Ramos (cell line): ENCODE measurements at regions not wholly inside any gene's neighbourhood (a gene's known extent, or its start where the extent isn't known, plus 50 kb on each side); places are given as distances from the start of the nearest gene placed in this dataset.

ENCODE experiments used
- in situ Hi-C: fragments of 300-500 bp; cut with MboI; formaldehyde crosslinking; loops from one replicate; pipeline ENCODE4 v1.14.3; 2022; ENCODE audit warnings: low sequenced_read_pairs; ENCODE audit not compliant: unreplicated experiment

DNA sequence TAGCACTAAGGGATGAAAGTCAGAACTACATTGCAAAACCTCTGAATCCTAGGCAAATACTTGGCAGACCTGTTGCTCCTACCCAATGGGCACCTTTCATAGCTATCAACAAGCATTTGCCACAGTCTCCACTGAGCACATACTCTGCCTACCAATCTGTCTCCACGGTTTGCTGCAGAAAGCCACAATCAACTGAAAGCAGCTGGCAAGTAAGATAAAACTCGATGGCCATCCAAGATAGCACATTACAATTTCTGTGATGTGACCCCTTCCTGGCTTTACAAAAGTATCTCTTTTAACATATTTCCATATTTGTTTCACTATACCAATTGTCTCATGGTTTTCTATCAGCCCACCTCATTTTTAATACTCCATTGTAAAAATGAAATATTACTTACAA, 1060.5 kb upstream of the INTU start:
- in situ Hi-C loops = no loop called here

DNA sequence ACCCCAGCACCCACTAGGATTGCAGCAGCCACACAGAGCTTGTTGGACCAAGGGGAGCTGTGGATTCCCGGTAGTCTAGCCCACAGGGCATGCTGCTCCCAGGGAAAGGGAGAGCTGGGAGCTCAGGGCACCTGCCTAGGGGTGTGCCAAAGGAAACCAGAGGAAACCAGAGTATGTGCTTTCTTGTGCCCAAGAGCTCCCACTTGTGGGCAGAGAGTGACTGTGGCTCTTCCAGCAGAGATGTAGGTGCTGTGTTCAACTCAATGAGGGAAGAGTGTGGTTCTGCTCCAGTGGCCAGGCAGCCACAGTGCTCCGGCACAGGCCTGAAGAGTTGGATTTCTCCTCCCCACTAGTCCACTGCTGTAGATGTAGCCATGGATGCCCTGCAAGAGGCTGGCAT, 1050.0 kb upstream of the INTU start:
- in situ Hi-C loops = no loop called here

GRCh38 chr4:126583509-126583908, 1049.2 kb upstream of the INTU start:
- in situ Hi-C loops = no loop called here

DNA sequence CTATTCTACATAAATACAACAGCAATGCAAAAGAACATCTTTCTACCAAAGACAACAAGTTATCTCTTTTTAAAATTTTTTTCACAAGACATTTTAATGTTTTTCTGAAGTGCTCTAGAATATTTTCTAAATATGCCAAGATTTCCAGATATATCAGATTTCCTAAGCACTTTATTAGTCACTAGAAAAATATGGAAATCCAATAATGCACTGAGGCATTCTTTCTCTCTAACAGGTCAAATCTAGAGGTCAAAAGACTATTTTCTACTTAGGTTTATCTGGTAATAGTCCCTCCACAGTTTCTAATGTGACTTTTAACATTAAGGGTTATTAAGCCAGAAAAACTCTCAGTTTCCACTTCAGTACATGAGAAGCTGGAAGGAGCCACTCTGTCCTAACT, 1041.2 kb upstream of the INTU start:
- in situ Hi-C loops = no loop called here

- in situ Hi-C loops = no loop called here
These were observed 1040.7 kb upstream of the INTU start for GRCh38 chr4:126592088-126592487.

GRCh38 chr4:126593626-126594025, 1039.1 kb upstream of the INTU start:
- in situ Hi-C loops = no loop called here

GRCh38 chr4:126595643-126596042, 1037.1 kb upstream of the INTU start:
- in situ Hi-C loops = no loop called here

DNA sequence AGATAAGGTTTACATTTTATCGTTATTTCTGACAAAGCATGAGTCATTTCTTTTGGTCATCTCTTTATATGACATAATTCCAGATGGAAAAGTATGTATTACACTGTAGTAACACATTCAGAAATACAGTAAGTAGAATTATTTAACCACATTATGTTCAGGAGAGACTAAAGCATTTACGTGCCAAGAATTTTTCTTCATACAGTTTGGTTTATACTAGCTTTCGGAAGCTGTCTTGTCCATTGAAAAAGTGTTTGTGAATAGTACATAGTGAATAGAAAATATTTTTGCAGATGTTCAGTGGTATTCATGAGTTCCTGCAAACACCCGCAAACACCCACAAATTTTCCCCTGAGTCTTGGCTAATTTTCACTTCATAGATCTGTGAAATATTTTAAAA, 1033.0 kb upstream of the INTU start:
- in situ Hi-C loops = no loop called here

DNA sequence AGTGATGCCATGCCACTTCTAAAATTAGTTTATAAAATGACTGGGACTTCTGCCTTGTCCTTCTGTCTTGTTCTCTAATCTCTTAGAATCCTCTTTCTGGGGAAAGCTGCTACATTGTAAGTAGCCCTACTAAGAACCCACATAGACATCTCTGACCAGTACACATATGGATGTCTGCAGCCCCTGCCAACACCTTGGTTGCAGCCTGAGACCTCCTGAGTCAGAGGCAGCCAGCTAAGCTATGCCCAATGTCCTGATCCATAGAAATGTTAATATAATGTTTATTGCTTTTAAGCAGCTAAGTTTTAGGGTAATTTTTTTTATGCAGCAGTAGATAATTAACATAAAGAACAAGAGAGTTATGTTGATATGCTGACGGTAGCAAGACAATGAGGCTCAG, 1029.5 kb upstream of the INTU start:
- in situ Hi-C loops = no loop called here

- in situ Hi-C loops = no loop called here
These were observed 1028.9 kb upstream of the INTU start for GRCh38 chr4:126603825-126604224.

DNA sequence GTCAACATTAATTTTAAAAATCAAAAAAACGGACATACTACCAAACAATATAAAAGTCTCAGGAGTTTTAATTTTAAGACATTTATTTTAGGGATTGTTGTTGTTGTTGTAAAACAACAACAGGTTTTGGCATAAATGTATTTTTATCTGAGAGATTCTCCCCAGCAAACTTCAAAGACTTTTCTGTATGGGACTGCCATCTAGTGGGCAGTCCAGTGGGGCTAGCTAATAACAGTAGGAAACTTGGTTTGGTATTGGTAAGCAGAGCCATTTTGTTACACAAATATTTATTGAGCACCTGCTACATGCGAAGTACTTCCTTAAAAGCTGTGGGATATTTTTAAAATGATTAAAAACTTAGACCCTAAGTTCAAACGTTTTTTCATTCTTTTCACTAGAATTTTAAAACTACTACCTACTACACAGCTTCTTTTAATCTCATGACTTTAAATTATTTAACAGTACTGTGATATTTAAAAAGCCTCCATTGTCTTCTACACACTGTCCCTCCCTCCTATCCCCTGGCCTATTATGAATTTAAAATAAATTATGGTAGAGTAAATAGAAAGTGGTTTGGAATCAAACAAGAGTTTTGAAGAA, 1028.4 kb upstream of the INTU start:
- in situ Hi-C loops = no loop called here

DNA sequence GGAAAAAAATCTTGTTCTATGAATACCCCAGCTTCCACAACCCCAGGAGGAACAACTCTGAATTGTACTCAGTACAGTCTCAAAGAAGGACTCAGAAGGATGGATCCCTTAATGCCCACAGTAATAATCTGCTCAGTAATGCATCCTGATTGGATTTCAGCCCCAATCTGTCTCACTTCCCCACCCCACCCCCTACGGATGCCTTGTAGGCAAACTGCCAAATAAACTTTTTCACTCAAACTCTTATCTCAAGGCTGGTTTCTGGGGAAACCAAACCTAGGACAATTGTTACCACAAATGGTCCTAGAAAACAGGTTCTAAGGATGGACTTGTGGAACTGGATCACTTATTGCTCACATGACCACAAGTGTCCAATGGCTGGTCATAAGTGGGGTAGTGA, 1021.8 kb upstream of the INTU start:
- in situ Hi-C loops = no loop called here

DNA sequence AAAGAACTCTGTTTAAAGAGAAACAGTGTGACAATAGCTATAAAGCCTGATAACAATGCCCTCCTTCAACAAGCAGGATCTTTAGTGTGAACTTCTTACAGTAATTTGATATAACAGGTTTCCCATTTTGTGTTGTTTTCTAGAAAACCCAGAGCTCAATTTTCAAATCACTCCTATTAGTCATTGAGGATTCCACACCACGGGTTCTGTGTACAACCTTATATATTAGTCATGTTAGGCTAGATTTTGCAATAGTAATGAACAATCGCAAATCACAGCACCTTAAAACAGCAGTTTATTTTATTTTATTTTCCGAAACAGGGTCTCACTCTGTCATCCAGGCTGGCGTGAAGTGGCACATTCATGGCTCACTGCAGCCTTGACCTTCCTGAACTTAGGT, 1020.9 kb upstream of the INTU start:
- in situ Hi-C loops = no loop called here

DNA sequence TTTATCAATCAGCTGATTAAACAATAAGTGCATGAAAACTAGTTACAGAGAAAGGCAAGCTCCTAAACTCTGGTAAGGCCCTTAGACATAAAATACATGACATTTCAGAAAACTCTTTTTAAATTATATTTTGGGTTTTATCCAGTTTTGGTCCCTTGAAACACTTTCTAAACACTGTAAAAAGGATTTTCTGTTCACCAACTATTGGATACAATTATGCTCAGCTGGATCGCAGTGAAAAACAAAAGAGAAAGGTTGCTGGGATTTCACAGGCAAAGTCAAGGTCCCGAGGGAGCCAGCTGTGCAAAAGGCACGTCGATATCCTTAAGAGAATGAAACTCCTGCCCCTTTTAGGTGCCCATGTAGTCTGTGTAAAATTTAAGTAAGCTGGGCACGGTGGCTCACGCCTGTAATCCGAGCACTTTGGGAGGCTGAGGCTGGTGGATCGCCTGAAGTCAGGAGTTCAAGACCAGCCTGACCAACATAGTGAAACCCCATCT, 1018.4 kb upstream of the INTU start:
- in situ Hi-C loops = no loop called here

DNA sequence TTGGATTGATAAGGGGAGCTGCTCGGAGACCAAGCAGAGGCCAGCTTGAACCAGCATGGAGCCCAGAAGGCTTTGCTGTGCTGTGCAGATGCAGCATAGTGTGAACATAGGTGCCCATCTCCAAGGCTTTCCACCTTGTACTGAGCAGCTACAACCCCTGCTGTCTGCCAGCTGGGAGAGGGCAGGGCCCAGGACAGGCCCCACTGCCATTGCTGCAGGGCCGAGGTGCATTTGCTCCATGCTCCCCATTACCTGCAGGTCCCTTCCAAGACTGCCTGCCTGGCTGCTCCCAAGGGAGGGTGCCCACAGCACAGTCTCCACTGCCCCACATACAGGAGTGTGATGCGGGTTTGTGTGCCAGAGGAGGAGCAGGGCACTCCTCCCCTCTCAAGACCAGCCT, 1016.0 kb upstream of the INTU start:
- in situ Hi-C loops = no loop called here

DNA sequence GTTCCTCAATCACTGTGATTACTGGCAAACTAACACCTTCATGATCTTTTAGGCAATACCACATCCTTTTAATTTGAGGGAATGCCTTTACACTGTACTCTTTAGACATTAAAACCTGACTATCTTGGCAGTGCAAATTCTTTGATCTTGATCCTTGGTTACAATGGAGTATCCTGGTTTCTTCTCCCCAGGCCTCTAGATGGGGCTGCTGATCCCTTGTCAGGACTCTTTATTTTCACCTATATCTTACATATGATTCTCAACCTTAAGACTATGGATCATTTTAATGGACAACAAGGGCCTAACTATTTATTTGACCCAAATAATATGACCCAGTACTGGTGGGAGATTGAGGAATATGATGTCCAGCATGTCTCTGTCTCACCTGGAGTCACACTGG, 1005.5 kb upstream of the INTU start:
- in situ Hi-C loops = no loop called here

DNA sequence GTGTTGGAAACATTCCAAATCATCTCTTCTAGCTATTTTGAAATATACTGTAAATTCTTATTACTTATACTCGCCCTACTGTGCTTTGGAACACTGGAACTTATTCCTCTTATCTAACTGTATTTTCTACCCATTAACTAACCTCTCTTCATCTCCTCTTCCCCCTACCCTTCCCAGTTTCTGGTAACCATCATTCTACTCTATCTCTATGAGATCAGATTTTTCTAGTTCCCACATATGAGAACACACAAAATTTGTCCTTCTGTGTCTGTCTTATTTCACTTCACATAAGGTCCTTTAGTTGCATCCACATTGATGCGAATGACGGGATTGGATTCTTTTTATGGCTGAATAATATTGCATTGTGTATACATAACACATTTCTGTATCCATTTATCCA, 1003.8 kb upstream of the INTU start:
- in situ Hi-C loops = no loop called here

DNA sequence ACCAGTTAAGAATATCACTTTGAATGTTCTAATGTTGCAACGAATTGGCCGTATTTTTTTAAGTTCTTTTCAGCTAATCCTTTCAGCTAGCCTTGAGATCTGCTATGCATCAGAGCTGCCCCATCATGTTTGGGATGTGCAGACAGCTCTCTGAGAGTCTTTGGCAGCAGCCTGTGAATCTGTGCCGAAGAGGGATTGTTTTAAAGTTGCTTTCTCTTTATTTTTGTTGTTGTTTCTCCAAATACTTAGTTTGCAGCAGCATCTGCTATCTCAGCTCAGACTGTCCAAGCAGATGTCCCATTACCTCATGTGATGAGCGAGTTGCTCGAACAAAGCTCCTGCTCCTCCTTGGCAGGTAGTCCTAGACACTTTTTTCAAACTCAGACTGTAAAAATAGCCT, 1002.5 kb upstream of the INTU start:
- in situ Hi-C loops = no loop called here

DNA sequence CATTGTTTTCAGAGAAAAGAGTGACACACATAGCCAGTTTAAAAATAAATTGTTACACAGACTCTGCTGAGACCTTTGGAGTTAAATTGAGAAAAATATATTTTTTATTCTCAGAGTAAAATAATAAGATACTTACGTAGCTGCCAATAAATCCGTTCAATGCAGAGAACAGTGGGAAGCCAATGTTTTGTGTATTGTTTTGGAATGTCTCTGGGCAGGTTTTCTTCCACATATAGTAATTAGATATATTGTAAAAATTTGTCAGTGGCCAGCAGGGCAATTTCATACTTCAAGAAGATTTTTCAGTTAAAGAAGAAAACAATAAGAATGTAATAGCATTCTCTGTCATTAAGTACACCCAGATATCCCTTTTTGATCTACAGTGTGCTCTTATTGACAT, 999.5 kb upstream of the INTU start:
- in situ Hi-C loops = no loop called here

DNA sequence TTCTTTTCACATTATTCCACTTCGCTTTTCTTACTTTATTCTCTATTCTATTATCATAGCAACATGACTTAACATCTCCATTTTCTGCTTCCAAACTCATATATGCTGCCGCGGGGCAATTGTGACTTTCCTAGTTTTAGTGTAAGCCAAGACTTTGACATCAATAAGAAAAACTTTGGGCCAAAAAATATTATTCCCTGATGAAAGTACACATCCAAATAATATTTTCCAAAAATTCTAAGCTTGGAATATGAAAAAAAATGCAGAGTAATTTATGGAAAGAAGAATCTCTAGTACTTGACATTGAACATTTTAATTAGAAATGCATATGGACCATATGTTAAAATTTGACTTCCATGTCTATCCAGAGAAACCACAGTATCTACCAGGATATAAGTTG, 995.1 kb upstream of the INTU start:
- in situ Hi-C loops = no loop called here

GRCh38 chr4:126647320-126647719, 985.4 kb upstream of the INTU start:
- in situ Hi-C loops = no loop called here

GRCh38 chr4:126647756-126648397, 984.9 kb upstream of the INTU start:
- in situ Hi-C loops = no loop called here
